Glutamatergic neuron (in vitro differentiated cells): ENCODE measurements at regions not wholly inside any gene's neighbourhood (a gene's known extent, or its start where the extent isn't known, plus 50 kb on each side); places are given as distances from the start of the nearest gene placed in this dataset.

ENCODE experiments used
- DNase-seq: peaks from one replicate; pipeline ENCODE4 v3.0.0; 2022
- H3K27ac Mint-ChIP-seq: one replicate; pipeline ENCODE4 v1.8.0; 2020; ENCODE audit warnings: mild to moderate bottlenecking, mixed read lengths, inconsistent platforms; ENCODE audit not compliant: unreplicated experiment
- H3K27me3 Mint-ChIP-seq: one replicate; pipeline ENCODE4 v1.8.0; 2020; ENCODE audit warnings: mild to moderate bottlenecking, moderate library complexity, mixed read lengths, inconsistent platforms; ENCODE audit not compliant: unreplicated experiment
- H3K36me3 Mint-ChIP-seq: one replicate; pipeline ENCODE4 v1.8.0; 2020; ENCODE audit warnings: mild to moderate bottlenecking, mixed read lengths, inconsistent platforms; ENCODE audit not compliant: unreplicated experiment
- H3K4me1 Mint-ChIP-seq: one replicate; pipeline ENCODE4 v1.8.0; 2020; ENCODE audit warnings: mild to moderate bottlenecking, low read depth, mixed read lengths, inconsistent platforms; ENCODE audit not compliant: unreplicated experiment
- H3K4me3 Mint-ChIP-seq: one replicate; pipeline ENCODE4 v1.8.0; 2020; ENCODE audit warnings: mild to moderate bottlenecking, mixed read lengths, inconsistent platforms; ENCODE audit not compliant: unreplicated experiment
- H3K9me3 Mint-ChIP-seq: one replicate; pipeline ENCODE4 v1.8.0; 2020; ENCODE audit warnings: mild to moderate bottlenecking, moderate library complexity, mixed read lengths, inconsistent platforms; ENCODE audit not compliant: unreplicated experiment
- TF ChIP-seq, protein P1 (sequence below): fragments of 200-600 bp; sonication (generic); IDR thresholded peaks from one replicate; pipeline ENCODE4 v1.5.0; 2021; ENCODE audit not compliant: partially characterized antibody, unreplicated experiment

DNA sequence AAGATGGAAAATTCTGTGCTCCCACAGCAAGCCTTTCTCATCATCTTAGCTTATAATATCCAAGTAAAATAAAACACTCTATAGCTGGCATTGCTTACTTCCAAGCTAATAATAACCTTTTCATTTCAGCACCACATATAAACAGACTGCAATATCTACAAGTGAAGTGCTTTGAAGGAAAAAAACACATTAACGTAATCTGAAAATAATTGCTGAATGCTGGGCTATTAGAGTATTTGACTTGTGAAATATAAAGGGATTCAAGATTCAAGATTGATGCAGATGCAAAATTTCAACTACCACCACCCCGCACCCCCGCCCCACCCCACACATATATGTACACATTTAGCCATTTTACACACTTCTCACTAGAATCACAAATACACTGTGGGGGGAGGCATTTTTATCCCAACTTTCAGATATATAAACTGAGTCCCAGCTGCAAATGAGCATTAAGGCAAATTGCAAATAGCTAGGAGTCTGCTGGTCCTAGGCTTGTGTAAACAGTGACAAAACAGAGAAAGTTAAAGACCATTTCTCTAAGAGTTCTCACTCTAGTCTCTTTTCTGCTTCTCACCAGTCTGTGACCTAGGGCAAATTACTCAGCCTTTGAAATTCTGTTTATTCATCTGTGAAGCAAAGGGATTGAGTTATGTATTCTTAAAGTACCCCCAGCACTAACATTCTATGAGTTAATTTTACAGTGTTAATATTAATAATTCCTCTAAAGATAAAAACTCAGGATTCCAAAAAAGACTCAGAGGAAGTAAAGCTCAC is 489.4 kb downstream of the PRELID2 start:
- H3K4me1 Mint-ChIP-seq: peaks cover 3% of the 10 kb centered on the region

DNA sequence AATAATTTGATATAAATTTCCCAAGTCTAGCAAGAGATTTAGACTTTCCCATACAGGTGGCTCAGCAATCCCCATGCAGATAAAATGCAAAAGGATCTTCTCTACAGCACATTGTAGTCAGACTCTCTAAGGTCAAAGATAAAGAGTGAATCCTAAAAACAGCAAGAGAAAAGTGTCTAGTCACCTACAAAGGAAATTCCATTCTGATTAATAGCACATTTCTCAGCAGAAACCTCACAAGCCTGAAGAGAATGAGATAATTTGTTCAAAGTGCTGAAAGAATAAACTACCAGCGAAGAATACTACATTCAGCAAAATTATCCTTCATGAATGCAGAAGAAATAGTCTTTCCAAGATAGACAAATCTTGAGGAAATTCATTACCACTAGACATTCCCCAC is 493.3 kb downstream of the PRELID2 start:
- Mint-ChIP-seq H3K9me3 (no peaks in the 10 kb centered on the region), H3K4me3 (no peak overlapping the region)
- TF ChIP-seq, protein P1, sequence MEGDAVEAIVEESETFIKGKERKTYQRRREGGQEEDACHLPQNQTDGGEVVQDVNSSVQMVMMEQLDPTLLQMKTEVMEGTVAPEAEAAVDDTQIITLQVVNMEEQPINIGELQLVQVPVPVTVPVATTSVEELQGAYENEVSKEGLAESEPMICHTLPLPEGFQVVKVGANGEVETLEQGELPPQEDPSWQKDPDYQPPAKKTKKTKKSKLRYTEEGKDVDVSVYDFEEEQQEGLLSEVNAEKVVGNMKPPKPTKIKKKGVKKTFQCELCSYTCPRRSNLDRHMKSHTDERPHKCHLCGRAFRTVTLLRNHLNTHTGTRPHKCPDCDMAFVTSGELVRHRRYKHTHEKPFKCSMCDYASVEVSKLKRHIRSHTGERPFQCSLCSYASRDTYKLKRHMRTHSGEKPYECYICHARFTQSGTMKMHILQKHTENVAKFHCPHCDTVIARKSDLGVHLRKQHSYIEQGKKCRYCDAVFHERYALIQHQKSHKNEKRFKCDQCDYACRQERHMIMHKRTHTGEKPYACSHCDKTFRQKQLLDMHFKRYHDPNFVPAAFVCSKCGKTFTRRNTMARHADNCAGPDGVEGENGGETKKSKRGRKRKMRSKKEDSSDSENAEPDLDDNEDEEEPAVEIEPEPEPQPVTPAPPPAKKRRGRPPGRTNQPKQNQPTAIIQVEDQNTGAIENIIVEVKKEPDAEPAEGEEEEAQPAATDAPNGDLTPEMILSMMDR: no peak

More for the DNA sequence above, 489.4 kb downstream of the PRELID2 start:
- DNase-seq: no peak
- H3K36me3 Mint-ChIP-seq: no peaks in the 10 kb centered on the region
- H3K27ac Mint-ChIP-seq: no peak overlapping the region
- H3K4me3 Mint-ChIP-seq: no peak overlapping the region
- TF ChIP-seq, protein P1: no peak
- H3K9me3 Mint-ChIP-seq: no peaks in the 10 kb centered on the region
- no peaks in the 10 kb centered on the region for H3K27me3 Mint-ChIP-seq

DNA sequence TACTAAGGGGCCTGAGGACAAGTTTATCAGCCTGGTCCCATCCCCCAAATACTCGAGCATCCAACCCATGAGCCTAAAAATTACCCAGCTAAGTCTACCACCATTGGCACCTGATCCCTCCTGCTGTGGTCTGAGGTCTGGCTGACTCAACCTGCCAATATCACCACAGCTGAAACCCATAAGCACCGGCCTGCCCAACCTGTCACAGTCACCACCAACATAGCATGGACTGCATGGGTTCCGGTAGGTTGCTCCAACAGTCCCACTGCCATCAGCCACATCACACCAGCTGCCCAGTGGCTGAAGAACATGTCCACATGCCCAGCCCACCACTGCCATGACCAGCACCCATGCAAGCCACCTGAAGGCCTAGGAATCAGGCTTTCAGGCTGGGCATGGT is 495.0 kb downstream of the PRELID2 start:
- H3K36me3 Mint-ChIP-seq: peaks cover 6% of the 10 kb centered on the region
- H3K4me1 Mint-ChIP-seq: no peaks in the 10 kb centered on the region
- H3K27ac Mint-ChIP-seq: no peak overlapping the region
- DNase-seq: no peak
- H3K4me3 Mint-ChIP-seq: no peak overlapping the region
- H3K27me3 Mint-ChIP-seq: no peaks in the 10 kb centered on the region
- TF ChIP-seq, protein P1: no peak
- H3K9me3 Mint-ChIP-seq: no peaks in the 10 kb centered on the region

More for the DNA sequence above, 493.3 kb downstream of the PRELID2 start:
- no peak for DNase-seq
- no peaks in the 10 kb centered on the region for H3K36me3 Mint-ChIP-seq
- H3K27ac Mint-ChIP-seq: no peak overlapping the region
- H3K27me3 Mint-ChIP-seq: no peaks in the 10 kb centered on the region
- H3K4me1 Mint-ChIP-seq: peaks cover 3% of the 10 kb centered on the region

- TF ChIP-seq, protein P1: no peak
- H3K27ac Mint-ChIP-seq: no peak overlapping the region
- no peak overlapping the region for H3K4me3 Mint-ChIP-seq
- no peaks in the 10 kb centered on the region for H3K9me3 Mint-ChIP-seq
- H3K4me1 Mint-ChIP-seq: no peaks in the 10 kb centered on the region
- no peaks in the 10 kb centered on the region for H3K36me3 Mint-ChIP-seq
- H3K27me3 Mint-ChIP-seq: no peaks in the 10 kb centered on the region
- no peak for DNase-seq
Measured at GRCh38 chr5:145324767-145325479, 510.2 kb downstream of the PRELID2 start.

GRCh38 chr5:145324101-145324500 is 511.0 kb downstream of the PRELID2 start:
- Mint-ChIP-seq H3K4me1 (no peaks in the 10 kb centered on the region), H3K27me3 (no peaks in the 10 kb centered on the region), H3K27ac (no peak overlapping the region), H3K9me3 (no peaks in the 10 kb centered on the region), H3K4me3 (no peak overlapping the region), H3K36me3 (no peaks in the 10 kb centered on the region)
- DNase-seq: no peak
- TF ChIP-seq, protein P1: no peak
